MCF 10A (cell line): ENCODE measurements at regions not wholly inside any gene's neighbourhood (a gene's known extent, or its start where the extent isn't known, plus 50 kb on each side); places are given as distances from the start of the nearest gene placed in this dataset.
"Not testable (repeated sequence)": the region's sequence is repeated elsewhere in the genome, so short reads cannot be mapped to it uniquely, and the experiment has no call there.

Experiments
- BruUV-seq: library from RNA; stranded (reverse); fragments of 400-500 nt; replicated peaks from 2 replicates; lab custom pipeline; 2021; lab: Mats Ljungman, UMichigan
- CTCF ChIA-PET: fragments of 300-600 bp; sonication (Branson Sonifier 250); formaldehyde crosslinking; extraction: SDS; loops from one replicate; lab custom pipeline; 2021; ENCODE audit warnings: antibody characterized with exemption, inconsistent platforms; lab: Yijun Ruan, JAX
- POLR2A ChIA-PET: fragments of 300-600, 350-650 bp; sonication (Branson Sonifier 250); formaldehyde crosslinking; extraction: SDS; loops from one replicate; lab custom pipeline; 2020; ENCODE audit warnings: antibody characterized with exemption, inconsistent platforms; lab: Yijun Ruan, JAX
- DNase-seq: peaks from one replicate; pipeline ENCODE4 v3.0.0-alpha.2; 2018; ENCODE audit not compliant: unreplicated experiment
- H3K27ac Mint-ChIP-seq: one replicate; pipeline ENCODE4 v1.8.0; 2022; ENCODE audit warnings: mild to moderate bottlenecking, low read depth, mixed read lengths; ENCODE audit not compliant: unreplicated experiment
- H3K27me3 Mint-ChIP-seq: one replicate; pipeline ENCODE4 v1.8.0; 2022; ENCODE audit warnings: mixed read lengths; ENCODE audit not compliant: insufficient read depth, unreplicated experiment
- H3K36me3 Mint-ChIP-seq: one replicate; pipeline ENCODE4 v1.8.0; 2022; ENCODE audit warnings: mild to moderate bottlenecking, moderate library complexity, mixed read lengths; ENCODE audit not compliant: insufficient read depth, unreplicated experiment
- H3K4me1 Mint-ChIP-seq: one replicate; pipeline ENCODE4 v1.8.0; 2022; ENCODE audit warnings: mixed read lengths; ENCODE audit not compliant: insufficient read depth, unreplicated experiment
- H3K4me3 Mint-ChIP-seq: one replicate; pipeline ENCODE4 v1.8.0; 2022; ENCODE audit warnings: mild to moderate bottlenecking, moderate library complexity, mixed read lengths; ENCODE audit not compliant: unreplicated experiment
- H3K9me3 Mint-ChIP-seq: one replicate; pipeline ENCODE4 v1.8.0; 2022; ENCODE audit warnings: mixed read lengths; ENCODE audit not compliant: unreplicated experiment
- CTCF ChIP-seq: fragments of 200-600 bp; IDR thresholded peaks from one replicate; pipeline ENCODE4 v1.8.0; 2022; ENCODE audit warnings: antibody characterized with exemption, mild to moderate bottlenecking; ENCODE audit not compliant: unreplicated experiment
- intact Hi-C: fragments of 100-400 bp; cut with micrococcal nuclease; formaldehyde crosslinking; loops from 2 replicates; pipeline ENCODE4 v1.14.1; 2022

GRCh38 chr2:221994926-221995325 lies 303.9 kb downstream of the PAX3 start:
- no peak overlapping the region for H3K4me3 Mint-ChIP-seq
- no peaks in the 10 kb centered on the region for H3K27me3 Mint-ChIP-seq
- CTCF ChIA-PET: no interaction called here
- TF ChIP-seq CTCF: no peak
- BruUV-seq: no TSS peak
- H3K9me3 Mint-ChIP-seq: no peaks in the 10 kb centered on the region
- no peak overlapping the region for H3K27ac Mint-ChIP-seq
- H3K4me1 Mint-ChIP-seq: peaks cover 16% of the 10 kb centered on the region
- no peaks in the 10 kb centered on the region for H3K36me3 Mint-ChIP-seq
- POLR2A ChIA-PET: no interaction called here
- no peak for DNase-seq
- intact Hi-C loops: no loop called here

- H3K27me3 Mint-ChIP-seq, intact Hi-C loops, BruUV-seq, H3K4me1 Mint-ChIP-seq, DNase-seq, H3K4me3 Mint-ChIP-seq, CTCF ChIA-PET, H3K36me3 Mint-ChIP-seq, H3K9me3 Mint-ChIP-seq, POLR2A ChIA-PET, H3K27ac Mint-ChIP-seq: not testable (repeated sequence)
These were observed 314.4 kb downstream of the PAX3 start for GRCh38 chr2:221984376-221984775.

GRCh38 chr2:221981912-221982470 lies 316.8 kb downstream of the PAX3 start:
- POLR2A ChIA-PET: no interaction called here
- Mint-ChIP-seq H3K27me3 (no peaks in the 10 kb centered on the region), H3K9me3 (no peaks in the 10 kb centered on the region), H3K4me1 (no peaks in the 10 kb centered on the region), H3K4me3 (no peak overlapping the region), H3K27ac (no peak overlapping the region), H3K36me3 (no peaks in the 10 kb centered on the region)
- intact Hi-C loops: no loop called here
- BruUV-seq: no TSS peak
- CTCF ChIA-PET: no interaction called here
- no peak for DNase-seq
- no peak for TF ChIP-seq CTCF

GRCh38 chr2:221975151-221975550 lies 323.6 kb downstream of the PAX3 start:
- no peak for DNase-seq
- POLR2A ChIA-PET: no interaction called here
- no TSS peak for BruUV-seq
- Mint-ChIP-seq H3K27me3 (no peaks in the 10 kb centered on the region), H3K27ac (no peak overlapping the region), H3K9me3 (no peaks in the 10 kb centered on the region), H3K4me1 (no peaks in the 10 kb centered on the region), H3K4me3 (no peak overlapping the region), H3K36me3 (no peaks in the 10 kb centered on the region)
- intact Hi-C loops: no loop called here
- CTCF ChIA-PET: no interaction called here
- TF ChIP-seq CTCF: no peak

- no peak for DNase-seq
- Mint-ChIP-seq H3K27me3 (no peaks in the 10 kb centered on the region), H3K27ac (no peak overlapping the region), H3K4me3 (no peak overlapping the region), H3K9me3 (no peaks in the 10 kb centered on the region), H3K4me1 (no peaks in the 10 kb centered on the region), H3K36me3 (no peaks in the 10 kb centered on the region)
- ChIA-PET CTCF (no interaction called here), POLR2A (no interaction called here)
- intact Hi-C loops: no loop called here
- BruUV-seq: no TSS peak
- no peak for TF ChIP-seq CTCF
These were observed 324.9 kb downstream of the PAX3 start for GRCh38 chr2:221973902-221974301.
